ENCODE measurements at regions not wholly inside any gene's neighbourhood (a gene's known extent, or its start where the extent isn't known, plus 50 kb on each side); places are given as distances from the start of the nearest gene placed in this dataset.

DNA sequence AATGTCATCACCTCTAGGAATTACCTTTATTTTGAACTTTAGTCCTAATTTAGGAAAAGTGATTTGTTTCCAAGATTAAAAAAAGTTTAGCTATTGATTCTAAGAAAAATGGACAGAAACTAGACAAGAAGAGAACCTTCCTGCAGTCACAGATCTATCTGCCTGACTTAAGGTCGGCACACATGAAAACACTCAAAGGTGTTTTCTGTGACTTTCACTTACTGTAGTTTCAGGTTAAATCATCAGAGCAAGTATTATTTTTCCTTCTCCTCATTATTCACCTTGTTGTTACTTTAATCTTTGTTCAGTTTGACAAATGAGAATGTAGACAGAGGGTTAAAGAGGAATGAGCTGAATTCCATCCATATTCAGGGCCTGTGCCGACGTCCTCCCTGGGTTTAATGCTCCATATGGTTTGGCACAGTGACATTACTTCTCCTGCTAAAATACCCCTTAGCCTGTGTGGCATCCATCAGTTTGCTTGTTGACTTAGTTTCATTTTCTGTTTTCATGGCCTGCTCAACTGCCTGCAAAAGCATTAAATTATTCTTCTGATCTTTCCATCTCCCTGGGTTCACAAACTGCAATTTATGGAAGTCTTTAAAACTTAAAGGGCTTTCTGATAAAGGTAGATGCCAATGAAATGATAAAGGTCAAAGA lies 352.7 kb downstream of the NKX6-1 start:
- no peak overlapping the region for H2AK9ac ChIP-seq (replicated peaks; ENCODE audit: low read depth, low read length, poor library complexity)
- ChIA-PET CTCF (no interaction called here), POLR2A (ENCODE audit: unreplicated experiment) (no interaction called here)
- H2BK15ac ChIP-seq (ENCODE audit: low read depth, low read length): no peak overlapping the region
- no peak for ATAC-seq (ENCODE audit: low read depth)
- H2BK20ac ChIP-seq (ENCODE audit: low read depth, low read length): no peak overlapping the region
- intact Hi-C loops (cut with micrococcal nuclease) (no loop called here), dilution Hi-C loops (cut with HindIII; ENCODE audit: low sequenced_read_pairs, unreplicated experiment) (no loop called here), in situ Hi-C loops (cut with MboI; ENCODE audit: low sequenced_read_pairs) (no loop called here)
- H3K56ac ChIP-seq (ENCODE audit: extremely low read depth, insufficient read depth, low read length): no peak overlapping the region
- no peak overlapping the region for H3K4me2 ChIP-seq (ENCODE audit: low read depth, low read length)
- no peak for DNase-seq
- no peak for TF ChIP-seq NFE2L2 (IDR thresholded peaks at IDR 0.05; ENCODE audit: low read depth, low read length)
- TF ChIP-seq SMC3 (IDR thresholded peaks at IDR 0.05; ENCODE audit: low read depth, low read length): no peak
- no peak for TF ChIP-seq RCOR1 (IDR thresholded peaks at IDR 0.05; ENCODE audit: insufficient replicate concordance, low read length)
- TF ChIP-seq RFX5 (IDR thresholded peaks at IDR 0.05; ENCODE audit: low read depth, low read length): no peak
- no peak for TF ChIP-seq RAD21 (IDR thresholded peaks at IDR 0.05; ENCODE audit: low read length)
- WGBS, 2 experiments (ENCODE audit: extremely low coverage in 2 of 2, insufficient read length in 1 of 2): no CpG with 5 or more reads among the region's 3 CpGs
- H2BK120ac ChIP-seq (ENCODE audit: low read depth, low read length): no peak overlapping the region
- no peak overlapping the region for H4K8ac ChIP-seq (ENCODE audit: low read depth in 2 of 2, low read length in 2 of 2)
- no peak overlapping the region for H3K9ac ChIP-seq (ENCODE audit: low read depth, low read length)
- no peaks in the 10 kb centered on the region for H3K9me1 ChIP-seq (ENCODE audit: insufficient read depth, low read length)
- no peaks in the 10 kb centered on the region for H4K20me1 ChIP-seq (ENCODE audit: insufficient read depth, low read length)
- no peak overlapping the region for H2AFZ ChIP-seq (replicated peaks; ENCODE audit: low read length, poor library complexity)
- no peaks in the 10 kb centered on the region for H3K27me3 ChIP-seq (ENCODE audit: control insufficient read depth, insufficient read depth, low read length)
- H3K23ac ChIP-seq (ENCODE audit: low read depth, low read length): no peak overlapping the region
- no peak overlapping the region for H3K14ac ChIP-seq (replicated peaks; ENCODE audit: low read depth, low read length)
- no peak overlapping the region for H4K5ac ChIP-seq (ENCODE audit: low read depth, low read length)
- no peak overlapping the region for H3K4ac ChIP-seq (ENCODE audit: low read depth, low read length)
- BruUV-seq (replicated peaks): no TSS peak
- no peaks in the 10 kb centered on the region for H3K79me1 ChIP-seq (ENCODE audit: low read depth in 1 of 2, low read length in 2 of 2)
- no peak overlapping the region for H3K27ac ChIP-seq (ENCODE audit: insufficient read depth, low read length)
- no peaks in the 10 kb centered on the region for H3K4me1 ChIP-seq (ENCODE audit: control insufficient read depth, insufficient read depth, low read length)
- H3K4me3 ChIP-seq (ENCODE audit: insufficient read depth, low read depth, low read length): no peak overlapping the region
- no peak overlapping the region for H2AK5ac ChIP-seq (ENCODE audit: low read depth, low read length)
- H3K18ac ChIP-seq (ENCODE audit: low read depth, low read length): no peak overlapping the region
- no peak overlapping the region for H4K91ac ChIP-seq (ENCODE audit: insufficient read depth, low read depth, low read length)
- no peak overlapping the region for H2BK5ac ChIP-seq (ENCODE audit: low read depth, low read length, poor library complexity, severe bottlenecking)
- no peaks in the 10 kb centered on the region for H3K9me3 ChIP-seq (ENCODE audit: control insufficient read depth, insufficient read depth, low read length)
- H3K36me3 ChIP-seq (ENCODE audit: control insufficient read depth, insufficient read depth, low read length): no peaks in the 10 kb centered on the region

All from IMR-90 (cell line).